ENCODE measurements at regions not wholly inside any gene's neighbourhood (a gene's known extent, or its start where the extent isn't known, plus 50 kb on each side); places are given as distances from the start of the nearest gene placed in this dataset.

DNA sequence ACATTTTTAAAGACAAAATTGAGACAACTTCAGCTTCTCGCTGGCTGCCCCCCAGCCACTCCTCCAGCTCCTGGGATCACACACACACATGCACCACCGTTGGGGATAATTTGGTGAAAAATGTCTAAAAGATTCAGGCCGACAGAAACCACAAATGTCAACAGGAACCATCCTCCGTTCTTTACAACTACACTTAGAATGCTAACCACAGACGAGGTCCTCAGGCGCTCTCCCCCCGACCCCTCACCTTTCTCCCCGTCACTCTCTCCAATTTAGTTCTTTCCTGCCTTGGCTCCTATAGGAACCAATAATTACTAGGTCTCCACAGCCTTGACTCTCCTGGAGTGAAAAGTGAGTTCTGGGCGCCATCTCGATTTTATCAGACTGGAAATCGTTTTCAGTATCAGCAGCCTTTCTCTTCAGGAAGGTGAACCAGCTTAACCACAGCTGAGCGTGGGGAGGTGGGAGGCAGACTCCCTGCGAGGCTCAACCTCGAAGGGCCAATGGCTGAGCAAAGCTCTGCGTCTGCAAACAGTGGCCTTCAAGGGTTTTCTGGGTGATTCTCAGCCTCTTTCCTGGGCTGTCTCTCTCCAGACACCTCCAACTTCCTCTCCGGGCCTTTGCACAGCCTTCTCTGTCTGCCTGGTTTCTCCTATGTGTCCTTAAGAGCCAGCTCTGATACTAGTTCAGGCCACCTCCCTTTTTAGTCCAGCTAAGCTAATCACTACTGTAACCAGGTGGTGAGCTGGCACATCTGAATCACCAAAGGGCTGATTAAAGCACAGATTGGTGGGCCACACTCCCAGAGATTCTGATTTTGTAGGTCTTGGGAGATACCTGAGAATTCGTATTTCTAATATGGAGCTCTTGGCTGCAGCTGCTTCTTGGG, 115.7 kb upstream of the COPS8 start:
- H3K4me3 ChIP-seq (replicated peaks in 1 of 4; ENCODE audit: control extremely low read depth in 1 of 4, insufficient read depth in 1 of 4, low read depth in 3 of 4, low read length in 4 of 4) = no peak overlapping the region
- no peak overlapping the region for H2AFZ ChIP-seq (ENCODE audit: low read length)
- no peaks in the 10 kb centered on the region for H3K36me3 ChIP-seq (ENCODE audit: control insufficient read depth, insufficient read depth, low read length)
- H3K4me2 ChIP-seq (ENCODE audit: extremely low read depth, insufficient read depth, low read length) = no peak overlapping the region
- peaks cover 12% of the 10 kb centered on the region for H3K4me1 ChIP-seq (ENCODE audit: control insufficient read depth, extremely low read depth, insufficient read depth, low read length)
- TF ChIP-seq, protein P1, sequence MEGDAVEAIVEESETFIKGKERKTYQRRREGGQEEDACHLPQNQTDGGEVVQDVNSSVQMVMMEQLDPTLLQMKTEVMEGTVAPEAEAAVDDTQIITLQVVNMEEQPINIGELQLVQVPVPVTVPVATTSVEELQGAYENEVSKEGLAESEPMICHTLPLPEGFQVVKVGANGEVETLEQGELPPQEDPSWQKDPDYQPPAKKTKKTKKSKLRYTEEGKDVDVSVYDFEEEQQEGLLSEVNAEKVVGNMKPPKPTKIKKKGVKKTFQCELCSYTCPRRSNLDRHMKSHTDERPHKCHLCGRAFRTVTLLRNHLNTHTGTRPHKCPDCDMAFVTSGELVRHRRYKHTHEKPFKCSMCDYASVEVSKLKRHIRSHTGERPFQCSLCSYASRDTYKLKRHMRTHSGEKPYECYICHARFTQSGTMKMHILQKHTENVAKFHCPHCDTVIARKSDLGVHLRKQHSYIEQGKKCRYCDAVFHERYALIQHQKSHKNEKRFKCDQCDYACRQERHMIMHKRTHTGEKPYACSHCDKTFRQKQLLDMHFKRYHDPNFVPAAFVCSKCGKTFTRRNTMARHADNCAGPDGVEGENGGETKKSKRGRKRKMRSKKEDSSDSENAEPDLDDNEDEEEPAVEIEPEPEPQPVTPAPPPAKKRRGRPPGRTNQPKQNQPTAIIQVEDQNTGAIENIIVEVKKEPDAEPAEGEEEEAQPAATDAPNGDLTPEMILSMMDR (conservative IDR thresholded peaks at IDR 0.05 in 1 of 2, IDR thresholded peaks at IDR 0.05 in 1 of 2; ENCODE audit: low read depth in 1 of 2, low read length in 2 of 2) = no peak
- TF ChIP-seq EZH2 (IDR thresholded peaks at IDR 0.05; ENCODE audit: low read length, missing control alignments) = no peak
- DNase-seq (ENCODE audit: low read depth in 2 of 2) = no peak
- H3K27me3 ChIP-seq (ENCODE audit: control insufficient read depth, insufficient read depth, low read length) = peaks cover 5% of the 10 kb centered on the region
- no peaks in the 10 kb centered on the region for H3K79me2 ChIP-seq (ENCODE audit: control insufficient read depth, insufficient read depth, low read length)
- no peak overlapping the region for H3K27ac ChIP-seq (ENCODE audit: insufficient read depth, low read length)
- H3K9me3 ChIP-seq (ENCODE audit: control insufficient read depth, insufficient read depth, low read depth, low read length) = no peaks in the 10 kb centered on the region
- no peak overlapping the region for H3K9ac ChIP-seq (ENCODE audit: insufficient read depth, low read length)
- H4K20me1 ChIP-seq (ENCODE audit: control insufficient read depth, extremely low read depth, insufficient read depth, low read length) = no peaks in the 10 kb centered on the region

DNA sequence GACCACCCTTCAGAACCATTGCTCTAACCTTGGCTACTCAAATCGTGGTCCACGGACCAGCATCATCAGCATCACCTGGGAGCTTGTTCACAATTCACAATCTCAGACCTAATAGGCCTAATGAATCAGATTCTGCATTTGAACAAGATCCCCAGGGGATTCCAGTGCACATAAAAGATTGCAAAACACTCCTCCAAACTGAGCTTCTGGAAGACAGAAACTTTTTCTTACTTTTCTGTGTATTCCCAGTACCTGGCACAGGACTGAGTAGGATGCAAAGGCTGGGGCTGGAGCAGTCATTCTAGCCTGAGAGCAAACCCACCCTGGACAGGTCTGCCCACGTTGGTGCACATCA, 115.1 kb upstream of the COPS8 start:
- H2AFZ ChIP-seq (ENCODE audit: low read length) = no peak overlapping the region
- H3K9ac ChIP-seq (ENCODE audit: insufficient read depth, low read length) = no peak overlapping the region
- peak in 1 of 2 donors; percentile 43 for DNase-seq (ENCODE audit: low read depth in 2 of 2)
- no peaks in the 10 kb centered on the region for H4K20me1 ChIP-seq (ENCODE audit: control insufficient read depth, extremely low read depth, insufficient read depth, low read length)
- peaks cover 7% of the 10 kb centered on the region for H3K27me3 ChIP-seq (ENCODE audit: control insufficient read depth, insufficient read depth, low read length)
- H3K4me3 ChIP-seq (replicated peaks in 1 of 4; ENCODE audit: control extremely low read depth in 1 of 4, insufficient read depth in 1 of 4, low read depth in 3 of 4, low read length in 4 of 4) = no peak overlapping the region
- no peaks in the 10 kb centered on the region for H3K9me3 ChIP-seq (ENCODE audit: control insufficient read depth, insufficient read depth, low read depth, low read length)
- H3K79me2 ChIP-seq (ENCODE audit: control insufficient read depth, insufficient read depth, low read length) = no peaks in the 10 kb centered on the region
- H3K4me1 ChIP-seq (ENCODE audit: control insufficient read depth, extremely low read depth, insufficient read depth, low read length) = peaks cover 12% of the 10 kb centered on the region
- no peak overlapping the region for H3K27ac ChIP-seq (ENCODE audit: insufficient read depth, low read length)
- H3K4me2 ChIP-seq (ENCODE audit: extremely low read depth, insufficient read depth, low read length) = no peak overlapping the region
- no peak for TF ChIP-seq EZH2 (IDR thresholded peaks at IDR 0.05; ENCODE audit: low read length, missing control alignments)
- TF ChIP-seq, protein P1 (conservative IDR thresholded peaks at IDR 0.05 in 1 of 2, IDR thresholded peaks at IDR 0.05 in 1 of 2; ENCODE audit: low read depth in 1 of 2, low read length in 2 of 2) = no peak
- H3K36me3 ChIP-seq (ENCODE audit: control insufficient read depth, insufficient read depth, low read length) = no peaks in the 10 kb centered on the region

DNA sequence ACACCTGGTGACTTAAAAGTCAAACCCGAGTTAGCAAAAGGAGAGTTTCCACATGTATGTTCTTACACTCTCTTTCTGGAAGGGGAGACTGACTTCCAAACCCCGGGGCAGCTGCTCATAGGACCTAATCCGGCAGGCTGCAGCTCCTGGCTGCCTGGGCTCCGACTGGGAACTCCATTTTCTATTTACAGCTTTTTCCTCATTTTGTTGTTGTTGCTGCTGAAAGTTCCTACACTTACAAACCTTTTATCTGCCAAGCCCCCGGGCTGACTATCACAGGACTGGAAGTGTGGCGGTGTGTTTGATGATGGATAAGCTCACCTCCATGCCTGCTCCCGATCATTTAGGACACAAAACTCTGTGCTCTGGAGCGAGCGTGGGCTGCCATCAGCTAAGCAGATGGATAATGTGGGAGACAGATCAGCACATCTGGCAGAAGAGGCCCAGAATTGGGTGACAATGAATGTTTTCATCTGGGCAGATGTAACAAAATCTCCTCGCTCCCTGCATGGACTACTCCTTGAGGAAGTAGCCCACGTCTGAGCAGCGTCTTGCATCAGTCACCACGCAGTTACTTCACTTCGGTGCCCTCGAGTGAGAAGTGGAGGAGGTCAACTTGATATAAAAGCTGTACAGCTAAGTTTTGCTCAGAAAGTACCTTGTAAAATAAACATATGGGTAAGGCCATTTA, 114.4 kb upstream of the COPS8 start:
- no peak overlapping the region for H3K4me3 ChIP-seq (replicated peaks in 1 of 4; ENCODE audit: control extremely low read depth in 1 of 4, insufficient read depth in 1 of 4, low read depth in 3 of 4, low read length in 4 of 4)

More for the DNA sequence above, 114.4 kb upstream of the COPS8 start:
- H3K27me3 ChIP-seq (ENCODE audit: control insufficient read depth, insufficient read depth, low read length) = peaks cover 7% of the 10 kb centered on the region
- H2AFZ ChIP-seq (ENCODE audit: low read length) = peak overlapping the region; percentile 26
- no peaks in the 10 kb centered on the region for H3K79me2 ChIP-seq (ENCODE audit: control insufficient read depth, insufficient read depth, low read length)
- TF ChIP-seq, protein P1 (conservative IDR thresholded peaks at IDR 0.05 in 1 of 2, IDR thresholded peaks at IDR 0.05 in 1 of 2; ENCODE audit: low read depth in 1 of 2, low read length in 2 of 2) = no peak
- no peak for TF ChIP-seq EZH2 (IDR thresholded peaks at IDR 0.05; ENCODE audit: low read length, missing control alignments)
- peaks cover 12% of the 10 kb centered on the region for H3K4me1 ChIP-seq (ENCODE audit: control insufficient read depth, extremely low read depth, insufficient read depth, low read length)
- H4K20me1 ChIP-seq (ENCODE audit: control insufficient read depth, extremely low read depth, insufficient read depth, low read length) = no peaks in the 10 kb centered on the region
- no peak overlapping the region for H3K9ac ChIP-seq (ENCODE audit: insufficient read depth, low read length)
- no peak overlapping the region for H3K27ac ChIP-seq (ENCODE audit: insufficient read depth, low read length)
- H3K9me3 ChIP-seq (ENCODE audit: control insufficient read depth, insufficient read depth, low read depth, low read length) = no peaks in the 10 kb centered on the region
- no peaks in the 10 kb centered on the region for H3K36me3 ChIP-seq (ENCODE audit: control insufficient read depth, insufficient read depth, low read length)
- peak in 1 of 2 donors; percentile 90 for DNase-seq (ENCODE audit: low read depth in 2 of 2)
- H3K4me2 ChIP-seq (ENCODE audit: extremely low read depth, insufficient read depth, low read length) = peak overlapping the region; percentile 3

Measured in fibroblast of lung (primary cell).